Activated T-helper 17 cell treated with anti-CD3 and anti-CD28 coated beads, Interleukin-2, amount 50 U/mL, for 72 hours (primary cell): ENCODE measurements at regions not wholly inside any gene's neighbourhood (a gene's known extent, or its start where the extent isn't known, plus 50 kb on each side); places are given as distances from the start of the nearest gene placed in this dataset.

ENCODE experiments used
- ATAC-seq: fragments of 150-1000 bp; cut with Tn5 transposase; replicated peaks from 2 replicates; pipeline ENCODE4 v1.10.0; 2021; ENCODE audit warnings: mild to moderate bottlenecking, moderate library complexity
- H3K27ac Mint-ChIP-seq: one replicate; pipeline ENCODE4 v1.8.0; 2022; ENCODE audit warnings: mixed read lengths
- H3K27me3 Mint-ChIP-seq: one replicate; pipeline ENCODE4 v1.8.0; 2022; ENCODE audit warnings: mixed read lengths
- H3K36me3 Mint-ChIP-seq: one replicate; pipeline ENCODE4 v1.8.0; 2022; ENCODE audit warnings: low read depth, mild to moderate bottlenecking, mixed read lengths
- H3K4me1 Mint-ChIP-seq: one replicate; pipeline ENCODE4 v1.8.0; 2022; ENCODE audit warnings: mixed read lengths
- H3K4me3 Mint-ChIP-seq: one replicate; pipeline ENCODE4 v1.8.0; 2022; ENCODE audit warnings: mild to moderate bottlenecking, mixed read lengths
- H3K9me3 Mint-ChIP-seq: one replicate; pipeline ENCODE4 v1.8.0; 2022; ENCODE audit warnings: mixed read lengths

DNA sequence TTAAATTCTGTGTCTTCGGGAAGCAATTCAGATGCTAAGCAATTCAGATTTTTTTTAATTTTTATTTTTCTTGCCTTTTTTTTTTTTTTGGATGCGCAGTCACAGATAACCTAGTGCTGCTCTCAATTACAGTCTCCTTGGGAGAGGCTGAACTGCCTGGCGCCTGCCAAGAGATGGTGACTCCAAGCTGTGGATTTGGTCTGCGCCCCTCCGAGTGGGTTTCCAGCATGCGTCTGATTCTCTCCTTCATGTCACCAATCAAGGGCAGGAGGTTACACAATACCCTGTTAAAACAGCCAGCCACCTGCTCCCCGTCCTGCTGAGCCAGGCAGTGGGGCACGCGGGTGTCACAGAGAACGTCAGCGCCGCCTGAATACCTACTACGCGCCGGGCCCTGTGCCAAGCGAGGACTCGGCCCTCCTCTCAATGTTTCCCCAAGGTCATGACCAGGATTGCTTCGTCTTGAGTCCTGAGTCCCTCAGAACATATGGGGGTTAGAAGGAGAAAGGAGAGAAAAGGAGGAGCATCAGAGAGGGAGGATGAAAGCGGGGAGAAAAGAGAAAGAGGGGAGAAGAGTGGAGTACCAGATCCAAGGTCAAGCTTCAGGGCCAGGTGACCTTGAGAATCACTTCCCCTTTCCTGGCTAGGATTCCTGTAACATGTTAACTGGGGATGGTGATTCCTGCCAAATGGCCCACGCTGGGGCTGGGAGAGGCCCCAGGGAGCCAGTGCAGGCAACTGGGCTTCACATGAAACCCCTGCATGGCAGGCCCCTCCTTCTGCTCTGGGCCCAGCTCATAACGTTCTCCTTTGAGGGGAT is 213.6 kb downstream of the URI1 start:
- no peaks in the 10 kb centered on the region for H3K4me1 Mint-ChIP-seq

DNA sequence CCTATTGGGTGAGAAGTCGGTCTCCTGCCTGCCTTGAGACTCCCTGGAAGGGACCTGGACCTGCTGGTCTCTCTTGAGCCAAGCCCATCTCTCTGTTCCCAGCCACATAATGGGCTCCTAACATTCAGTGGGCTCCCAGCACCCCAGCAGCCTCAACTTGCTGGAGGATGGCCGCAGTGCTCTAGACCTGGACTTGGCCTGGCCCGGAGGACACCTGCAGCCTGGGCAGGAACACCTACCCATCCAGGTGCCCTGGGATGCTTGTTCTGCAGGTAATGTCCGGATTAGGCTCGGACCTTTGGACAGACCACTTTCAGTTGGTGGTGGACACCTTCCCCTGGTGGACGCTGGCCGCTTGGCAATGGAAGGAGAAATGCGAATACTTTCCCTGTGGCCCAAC is 214.6 kb downstream of the URI1 start:
- H3K9me3 Mint-ChIP-seq, result no peaks in the 10 kb centered on the region
- H3K4me1 Mint-ChIP-seq, result no peaks in the 10 kb centered on the region
- ATAC-seq, result no peak
- H3K27me3 Mint-ChIP-seq, result peaks cover 1% of the 10 kb centered on the region
- no peaks in the 10 kb centered on the region for H3K36me3 Mint-ChIP-seq
- H3K27ac Mint-ChIP-seq, result no peak overlapping the region
- H3K4me3 Mint-ChIP-seq, result no peak overlapping the region

More for the DNA sequence above, 213.6 kb downstream of the URI1 start:
- no peak for ATAC-seq
- Mint-ChIP-seq H3K27me3 (peaks cover 3% of the 10 kb centered on the region), H3K27ac (no peak overlapping the region), H3K9me3 (no peaks in the 10 kb centered on the region), H3K4me3 (no peak overlapping the region), H3K36me3 (no peaks in the 10 kb centered on the region)

DNA sequence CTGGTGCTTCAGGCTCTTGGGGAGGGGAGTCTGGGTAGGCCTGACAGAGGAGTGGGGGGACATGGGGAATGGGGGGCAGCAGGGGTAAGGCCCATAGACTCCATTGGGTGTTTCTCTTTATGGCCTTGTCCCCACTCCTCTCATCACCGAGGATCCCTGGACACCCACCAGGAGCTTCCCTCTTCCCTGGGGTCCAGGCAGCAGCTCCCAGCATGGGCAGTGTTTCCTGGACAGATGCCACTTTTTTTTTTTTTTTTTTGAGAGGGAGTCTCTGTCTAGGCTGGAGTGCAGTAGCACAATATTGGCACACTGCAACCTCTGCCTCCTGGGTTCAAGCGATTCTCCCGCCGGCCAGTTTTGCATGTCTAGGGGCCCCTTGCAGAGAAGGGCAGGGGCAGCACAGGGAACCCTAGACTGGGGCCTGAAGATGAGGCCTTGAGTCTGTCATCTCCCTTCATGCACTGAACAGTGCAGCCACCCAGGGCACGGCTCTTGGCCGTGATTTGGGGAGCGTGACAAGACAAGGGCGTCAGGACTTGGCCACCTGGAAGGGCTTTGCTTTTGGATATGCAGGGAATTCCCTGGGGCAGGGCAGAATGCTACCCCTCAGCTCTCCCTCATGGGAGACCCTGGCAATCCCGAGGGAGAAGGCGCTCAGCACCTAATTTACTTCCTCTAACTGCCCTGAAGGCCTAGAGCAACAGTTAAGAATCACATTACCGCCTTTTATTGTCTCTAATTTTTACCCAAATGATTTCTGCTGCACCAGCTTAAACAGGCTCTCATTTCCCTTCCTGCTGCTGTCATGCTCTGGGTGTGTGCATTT is 213.9 kb upstream of the ZNF536 start:
- Mint-ChIP-seq H3K9me3 (peaks cover 4% of the 10 kb centered on the region), H3K27ac (no peak overlapping the region), H3K4me3 (no peak overlapping the region), H3K36me3 (no peaks in the 10 kb centered on the region), H3K27me3 (peaks cover 11% of the 10 kb centered on the region), H3K4me1 (no peaks in the 10 kb centered on the region)
- no peak for ATAC-seq

DNA sequence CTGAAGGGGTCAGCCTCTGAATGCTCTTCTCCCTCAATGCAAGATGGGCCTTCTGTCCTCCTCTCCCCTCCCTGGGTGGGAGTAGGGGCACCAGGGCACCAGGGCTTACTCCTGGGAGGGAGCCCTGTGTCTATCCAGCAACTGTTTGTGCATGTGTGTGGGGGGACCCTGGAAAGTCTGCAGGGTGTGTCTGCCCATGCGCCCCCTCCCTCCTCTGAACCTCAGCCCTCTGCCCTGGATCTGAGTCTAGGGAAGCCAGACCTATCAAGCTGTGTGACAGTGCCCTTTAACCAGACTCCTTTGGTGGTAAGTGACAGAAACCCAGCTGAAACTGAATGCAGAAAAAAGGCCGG is 213.3 kb upstream of the ZNF536 start:
- Mint-ChIP-seq H3K9me3 (peaks cover 4% of the 10 kb centered on the region), H3K4me1 (no peaks in the 10 kb centered on the region), H3K27me3 (peaks cover 13% of the 10 kb centered on the region), H3K4me3 (no peak overlapping the region), H3K27ac (no peak overlapping the region), H3K36me3 (no peaks in the 10 kb centered on the region)
- no peak for ATAC-seq

- Mint-ChIP-seq H3K4me3 (no peak overlapping the region), H3K27me3 (peaks cover 13% of the 10 kb centered on the region), H3K9me3 (peaks cover 4% of the 10 kb centered on the region), H3K4me1 (no peaks in the 10 kb centered on the region), H3K36me3 (no peaks in the 10 kb centered on the region), H3K27ac (no peak overlapping the region)
- no peak for ATAC-seq
These were observed 212.5 kb upstream of the ZNF536 start for GRCh38 chr19:30159636-30160035.

DNA sequence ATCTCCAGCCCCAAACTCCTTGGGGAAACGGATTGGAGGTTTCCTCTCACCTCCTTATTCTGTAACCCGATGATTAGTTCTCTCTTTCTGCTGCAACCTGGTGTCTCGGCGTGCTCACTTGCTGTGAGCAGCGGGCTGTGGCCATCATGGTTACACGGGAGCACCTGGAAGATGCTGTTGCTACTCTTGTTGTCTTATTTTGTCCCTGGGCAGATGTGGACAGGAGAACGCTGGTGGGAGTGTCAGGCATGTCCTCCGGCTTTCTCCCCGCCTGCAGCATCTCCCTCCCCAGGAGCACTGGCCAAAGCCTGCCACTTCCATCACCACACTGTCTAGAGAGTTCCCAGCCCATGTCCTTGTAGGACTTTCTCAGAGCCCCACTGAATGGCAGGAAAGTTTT is 211.8 kb upstream of the ZNF536 start:
- peaks cover 13% of the 10 kb centered on the region for H3K27me3 Mint-ChIP-seq

DNA sequence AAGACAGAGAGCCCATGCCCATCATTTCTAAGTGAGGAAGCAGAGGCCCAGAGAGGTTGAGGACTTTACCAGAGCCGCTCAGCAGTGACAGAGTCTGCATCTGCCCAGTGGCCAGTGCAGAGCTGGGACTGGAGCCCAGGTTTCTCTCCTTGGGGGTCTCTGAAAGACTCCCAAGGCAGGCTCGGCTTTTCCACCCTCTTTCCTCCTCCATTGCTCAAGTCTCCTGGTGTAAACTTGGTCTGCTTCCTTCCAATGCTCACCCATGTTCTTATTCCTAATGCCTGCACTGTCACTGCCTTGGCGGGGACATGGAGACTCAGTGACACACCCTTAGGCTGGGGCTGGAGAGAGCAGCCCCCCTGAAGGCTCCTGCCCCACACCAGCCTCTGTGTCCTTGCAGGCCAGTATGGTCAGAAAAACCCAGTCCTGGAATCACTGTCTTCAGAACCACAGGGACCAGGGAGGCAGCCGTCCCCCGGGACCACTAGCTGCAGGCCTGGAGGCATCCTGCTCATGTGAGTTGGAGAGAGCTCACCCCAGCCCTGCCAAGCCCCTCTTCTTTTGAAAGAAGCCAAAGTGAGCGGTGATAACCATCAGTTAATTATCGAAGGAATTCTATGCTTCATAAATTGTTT is 211.0 kb upstream of the ZNF536 start:
- no peak for ATAC-seq
- Mint-ChIP-seq H3K4me1 (no peaks in the 10 kb centered on the region), H3K27me3 (peaks cover 13% of the 10 kb centered on the region), H3K27ac (no peak overlapping the region), H3K9me3 (peaks cover 4% of the 10 kb centered on the region), H3K4me3 (no peak overlapping the region), H3K36me3 (no peaks in the 10 kb centered on the region)

More for the DNA sequence above, 211.8 kb upstream of the ZNF536 start:
- Mint-ChIP-seq H3K27ac (no peak overlapping the region), H3K9me3 (peaks cover 4% of the 10 kb centered on the region), H3K36me3 (no peaks in the 10 kb centered on the region), H3K4me3 (no peak overlapping the region), H3K4me1 (no peaks in the 10 kb centered on the region)
- no peak for ATAC-seq

DNA sequence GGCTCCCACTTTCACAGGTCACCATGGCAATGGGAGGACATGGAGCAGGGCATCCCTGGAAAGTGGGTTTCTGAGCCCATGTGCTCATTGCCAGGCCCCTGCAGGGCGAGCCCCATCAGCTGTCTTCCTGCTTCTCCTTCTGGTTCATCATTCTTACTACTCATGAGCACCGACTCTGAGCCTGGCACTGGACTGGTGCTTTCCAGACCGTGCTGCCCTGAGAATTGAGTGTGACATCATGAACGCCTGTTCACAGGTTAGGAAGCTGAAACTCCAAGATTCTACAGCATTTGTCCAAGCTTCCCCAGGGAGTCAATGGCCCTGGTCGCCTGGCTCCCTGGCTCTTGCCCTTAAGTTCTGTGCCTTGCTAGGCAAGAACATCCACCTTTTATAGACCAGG is 210.4 kb upstream of the ZNF536 start:
- ATAC-seq, result no peak
- Mint-ChIP-seq H3K4me1 (no peaks in the 10 kb centered on the region), H3K27me3 (peaks cover 13% of the 10 kb centered on the region), H3K4me3 (no peak overlapping the region), H3K27ac (no peak overlapping the region), H3K9me3 (peaks cover 4% of the 10 kb centered on the region), H3K36me3 (no peaks in the 10 kb centered on the region)

DNA sequence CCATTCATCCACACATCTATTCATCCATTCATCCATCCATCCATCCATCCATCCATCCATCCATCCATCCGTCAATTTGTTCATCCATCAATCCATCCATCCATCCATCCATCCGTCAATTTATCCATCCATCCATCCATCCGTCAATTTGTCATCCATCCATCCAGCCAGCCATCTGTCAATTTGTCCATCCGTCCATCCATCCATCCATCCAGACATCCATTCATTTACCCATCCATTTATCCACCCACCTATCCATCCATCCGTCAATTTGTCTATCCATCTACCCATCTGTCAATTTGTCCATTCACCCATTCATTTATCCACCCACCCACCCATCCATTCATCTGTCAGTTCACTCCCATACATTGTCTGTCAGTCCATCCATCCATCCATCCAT is 209.5 kb upstream of the ZNF536 start:
- H3K9me3 Mint-ChIP-seq, result peaks cover 4% of the 10 kb centered on the region
- no peak overlapping the region for H3K27ac Mint-ChIP-seq
- no peaks in the 10 kb centered on the region for H3K4me1 Mint-ChIP-seq
- ATAC-seq, result no peak
- no peak overlapping the region for H3K4me3 Mint-ChIP-seq
- peaks cover 13% of the 10 kb centered on the region for H3K27me3 Mint-ChIP-seq
- no peaks in the 10 kb centered on the region for H3K36me3 Mint-ChIP-seq

DNA sequence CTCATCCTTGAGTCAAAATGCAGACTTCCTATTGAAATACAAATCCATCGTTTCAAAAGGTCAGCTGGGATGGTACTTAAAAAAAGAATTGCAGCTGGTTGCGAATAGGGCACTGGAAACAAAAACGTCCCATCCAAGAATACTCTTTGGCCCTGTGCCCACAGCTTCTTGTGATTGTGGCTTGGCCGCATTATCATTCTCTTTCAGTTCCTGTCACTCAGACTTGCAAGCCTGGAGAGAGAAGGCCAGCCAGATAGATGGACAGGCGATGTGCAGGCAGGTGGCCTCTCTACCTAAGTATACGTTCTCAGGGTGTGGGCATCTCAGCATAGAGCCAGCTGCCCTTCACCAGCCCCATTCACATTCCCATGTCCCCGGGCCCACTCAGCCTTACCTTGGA is 208.5 kb upstream of the ZNF536 start:
- no peaks in the 10 kb centered on the region for H3K36me3 Mint-ChIP-seq
- H3K9me3 Mint-ChIP-seq, result peaks cover 4% of the 10 kb centered on the region
- ATAC-seq, result no peak
- H3K4me1 Mint-ChIP-seq, result no peaks in the 10 kb centered on the region
- H3K27me3 Mint-ChIP-seq, result peaks cover 13% of the 10 kb centered on the region
- H3K4me3 Mint-ChIP-seq, result no peak overlapping the region
- H3K27ac Mint-ChIP-seq, result no peak overlapping the region

DNA sequence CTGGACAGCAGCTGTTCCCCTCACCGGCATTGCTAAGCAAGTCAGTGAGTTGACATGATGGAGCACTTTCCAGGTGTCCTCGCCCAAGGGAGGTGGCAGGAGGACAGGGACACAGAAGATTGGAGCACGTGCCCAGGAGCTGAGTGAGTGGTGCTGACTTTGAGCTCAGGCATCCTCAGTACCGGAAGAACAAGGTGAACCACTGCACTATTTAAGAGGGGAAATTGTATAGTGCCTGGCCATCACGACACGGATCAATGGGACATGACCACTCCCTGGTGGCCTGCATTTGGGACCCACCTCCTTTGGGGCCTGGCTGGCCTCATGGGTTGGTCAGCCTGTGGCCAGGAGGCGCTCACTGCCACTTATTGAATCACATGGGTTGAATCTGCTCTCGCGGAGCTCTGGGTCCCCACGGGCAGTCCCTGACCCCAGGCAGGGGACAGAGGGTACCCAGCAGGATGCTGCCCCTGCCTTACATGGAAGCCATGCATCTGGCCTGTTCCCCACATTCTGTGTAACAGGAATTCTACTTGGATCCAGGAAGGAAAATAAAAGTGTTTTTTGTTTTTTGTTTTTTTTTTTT is 206.9 kb upstream of the ZNF536 start:
- Mint-ChIP-seq H3K36me3 (no peaks in the 10 kb centered on the region), H3K4me3 (no peak overlapping the region), H3K9me3 (peaks cover 4% of the 10 kb centered on the region), H3K27ac (no peak overlapping the region), H3K27me3 (peaks cover 13% of the 10 kb centered on the region), H3K4me1 (no peaks in the 10 kb centered on the region)
- no peak for ATAC-seq

DNA sequence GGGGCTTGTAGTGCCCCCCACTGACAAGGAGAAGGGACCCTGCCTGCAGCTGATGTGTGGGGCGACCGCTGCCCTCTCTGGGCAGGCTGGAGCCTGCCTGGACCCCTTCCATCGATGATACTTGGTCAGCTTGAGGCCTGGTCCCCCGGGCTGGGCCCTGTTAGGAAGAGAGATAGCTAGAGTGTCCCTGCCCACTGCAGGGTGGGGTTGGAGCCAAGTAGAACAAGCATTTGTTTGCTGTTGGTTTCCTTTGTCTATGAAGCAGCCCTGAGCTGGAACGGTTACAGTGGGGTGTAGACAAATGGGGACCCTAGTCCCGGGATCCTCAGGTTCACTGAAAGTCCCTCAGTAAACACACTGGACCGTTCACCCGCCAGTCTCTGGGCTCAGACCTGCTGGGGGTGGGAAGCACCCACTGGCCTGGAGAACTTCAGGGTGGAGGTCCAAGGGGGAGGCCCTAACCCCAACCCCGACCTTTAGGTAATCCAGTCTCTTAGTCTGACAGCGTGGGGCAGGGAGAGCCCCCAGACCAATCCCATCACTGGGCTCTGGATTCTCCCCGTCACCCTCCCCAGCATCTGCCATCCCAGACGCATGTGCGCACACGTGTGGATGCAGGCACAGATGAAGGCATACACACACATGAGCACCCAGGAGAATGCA is 204.8 kb upstream of the ZNF536 start:
- no peak for ATAC-seq
- H3K27me3 Mint-ChIP-seq, result peaks cover 10% of the 10 kb centered on the region

GRCh38 chr19:30167976-30168635 is 204.1 kb upstream of the ZNF536 start:
- no peaks in the 10 kb centered on the region for H3K36me3 Mint-ChIP-seq
- no peaks in the 10 kb centered on the region for H3K4me1 Mint-ChIP-seq
- peaks cover 4% of the 10 kb centered on the region for H3K27me3 Mint-ChIP-seq
- no peaks in the 10 kb centered on the region for H3K9me3 Mint-ChIP-seq
- no peak for ATAC-seq
- H3K4me3 Mint-ChIP-seq, result no peak overlapping the region
- no peak overlapping the region for H3K27ac Mint-ChIP-seq

More for the DNA sequence above, 204.8 kb upstream of the ZNF536 start:
- Mint-ChIP-seq H3K4me1 (no peaks in the 10 kb centered on the region), H3K9me3 (peaks cover 4% of the 10 kb centered on the region), H3K27ac (no peak overlapping the region), H3K36me3 (no peaks in the 10 kb centered on the region), H3K4me3 (no peak overlapping the region)

GRCh38 chr19:30168760-30169159 is 203.4 kb upstream of the ZNF536 start:
- no peak overlapping the region for H3K27ac Mint-ChIP-seq
- H3K4me3 Mint-ChIP-seq, result no peak overlapping the region
- no peaks in the 10 kb centered on the region for H3K27me3 Mint-ChIP-seq
- no peaks in the 10 kb centered on the region for H3K9me3 Mint-ChIP-seq
- H3K36me3 Mint-ChIP-seq, result no peaks in the 10 kb centered on the region
- ATAC-seq, result no peak
- H3K4me1 Mint-ChIP-seq, result no peaks in the 10 kb centered on the region
